KMS-11 (cell line): ENCODE measurements at regions not wholly inside any gene's neighbourhood (a gene's known extent, or its start where the extent isn't known, plus 50 kb on each side); places are given as distances from the start of the nearest gene placed in this dataset.

Source experiments
- H2AFZ ChIP-seq: fragments of 200-600 bp; sonication (generic); 2 replicates; pipeline ENCODE4 v1.6.1; 2016; ENCODE audit warnings: antibody characterized with exemption, mixed run types, low read depth
- H3K27ac ChIP-seq: fragments of 200-600 bp; sonication (generic); 2 replicates; pipeline ENCODE4 v1.6.1; 2016; ENCODE audit warnings: mild to moderate bottlenecking, mixed run types
- H3K27me3 ChIP-seq: fragments of 200-600 bp; sonication (generic); 2 replicates; pipeline ENCODE4 v1.6.1; 2017; ENCODE audit warnings: mild to moderate bottlenecking, low read depth, mixed run types, moderate library complexity; ENCODE audit not compliant: insufficient read depth
- H3K36me3 ChIP-seq: fragments of 200-600 bp; sonication (generic); 2 replicates; pipeline ENCODE4 v1.6.1; 2017; ENCODE audit warnings: mild to moderate bottlenecking, mixed run types; ENCODE audit not compliant: insufficient read depth
- H3K4me1 ChIP-seq: fragments of 200-600 bp; sonication (generic); 2 replicates; pipeline ENCODE4 v1.6.1; 2016; ENCODE audit warnings: mild to moderate bottlenecking, low read depth, mixed run types; ENCODE audit not compliant: poor library complexity, severe bottlenecking
- H3K4me2 ChIP-seq: fragments of 200-600 bp; sonication (generic); 2 replicates; pipeline ENCODE4 v1.7.0; 2016; ENCODE audit warnings: mild to moderate bottlenecking, mixed run types
- H3K4me3 ChIP-seq: fragments of 200-600 bp; sonication (generic); IDR thresholded peaks from 2 replicates; pipeline ENCODE4 v1.6.1; 2017; ENCODE audit warnings: low read depth, low read length, mixed read lengths; ENCODE audit not compliant: insufficient read depth
- H3K79me2 ChIP-seq: fragments of 200-600 bp; sonication (generic); 2 replicates; pipeline ENCODE4 v1.6.1; 2016; ENCODE audit warnings: low read depth, mixed run types; ENCODE audit not compliant: insufficient read depth
- H3K9ac ChIP-seq: fragments of 200-600 bp; sonication (generic); 2 replicates; pipeline ENCODE4 v1.6.1; 2016; ENCODE audit warnings: mild to moderate bottlenecking, mixed run types
- H4K20me1 ChIP-seq: fragments of 200-600 bp; sonication (generic); 2 replicates; pipeline ENCODE4 v1.6.1; 2016; ENCODE audit warnings: mild to moderate bottlenecking, mixed run types; ENCODE audit not compliant: insufficient read depth
- CTCF ChIP-seq: fragments of 200-600 bp; sonication (generic); conservative IDR thresholded peaks from 2 replicates; pipeline ENCODE4 v1.6.1; 2017; ENCODE audit warnings: low read depth, mild to moderate bottlenecking, antibody characterized with exemption, low read length, moderate library complexity, mixed read lengths

GRCh38 chr1:14511166-14511680 lies 87.3 kb upstream of the KAZN start:
- H3K27ac ChIP-seq: no peak overlapping the region
- 0 out of 2 replicates have a peak, but pooled peaks cover 3% of the 10 kb centered on the region for H3K27me3 ChIP-seq
- no peak overlapping the region for H3K9ac ChIP-seq
- no peak overlapping the region for H2AFZ ChIP-seq
- H3K4me1 ChIP-seq: no peaks in the 10 kb centered on the region
- TF ChIP-seq CTCF: no peak
- H4K20me1 ChIP-seq: no peaks in the 10 kb centered on the region
- H3K79me2 ChIP-seq: no peaks in the 10 kb centered on the region
- no peak overlapping the region for H3K4me2 ChIP-seq
- no peaks in the 10 kb centered on the region for H3K36me3 ChIP-seq
- H3K4me3 ChIP-seq: no peak overlapping the region

DNA sequence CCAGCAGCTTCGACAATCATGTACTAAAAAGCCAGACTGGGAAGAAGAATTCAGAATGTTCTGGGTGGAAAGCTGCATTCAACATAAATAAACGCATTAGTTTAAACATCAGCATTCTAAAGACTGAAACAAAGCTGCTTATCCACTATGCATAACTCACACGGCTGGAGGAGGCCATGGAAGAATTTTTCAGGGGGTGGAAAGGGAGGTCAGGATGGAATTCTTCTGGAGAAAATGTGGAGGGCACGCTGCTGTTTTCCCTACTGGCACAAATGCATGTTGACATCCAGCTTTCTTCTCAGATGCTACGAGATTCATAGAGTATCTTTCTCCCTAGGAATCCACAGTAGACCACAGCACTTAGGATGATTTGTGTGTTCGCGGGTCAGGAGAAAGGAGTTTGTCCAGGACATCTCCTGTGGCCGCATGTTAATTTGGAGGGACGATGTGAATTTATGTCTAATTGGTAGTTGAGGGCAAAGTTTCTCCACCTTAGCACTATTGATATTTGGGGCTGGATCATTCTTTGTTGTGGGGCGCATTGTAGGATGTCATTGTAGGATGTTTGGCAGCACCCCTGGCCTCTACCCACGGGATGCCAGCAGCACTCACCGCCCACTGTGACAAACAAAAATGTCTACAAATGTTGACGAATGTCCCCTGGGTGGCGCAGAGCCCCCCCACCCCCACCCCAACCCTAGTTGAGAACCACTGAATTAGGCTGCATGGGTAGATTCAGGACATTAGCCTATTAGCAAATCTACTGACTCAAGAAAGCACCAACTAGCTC lies 86.5 kb upstream of the KAZN start:
- no peaks in the 10 kb centered on the region for H4K20me1 ChIP-seq
- H3K4me3 ChIP-seq: no peak overlapping the region
- no peak overlapping the region for H3K4me2 ChIP-seq
- 0 out of 2 replicates have a peak, but pooled peaks cover 3% of the 10 kb centered on the region for H3K27me3 ChIP-seq
- H2AFZ ChIP-seq: no peak overlapping the region
- H3K27ac ChIP-seq: no peak overlapping the region
- H3K36me3 ChIP-seq: no peaks in the 10 kb centered on the region
- H3K9ac ChIP-seq: no peak overlapping the region
- no peak for TF ChIP-seq CTCF
- no peaks in the 10 kb centered on the region for H3K4me1 ChIP-seq
- H3K79me2 ChIP-seq: no peaks in the 10 kb centered on the region

- Histone ChIP-seq H3K9ac (no peak overlapping the region), H3K4me1 (no peaks in the 10 kb centered on the region), H2AFZ (no peak overlapping the region), H3K27ac (no peak overlapping the region), H3K36me3 (no peaks in the 10 kb centered on the region), H3K4me2 (no peak overlapping the region), H3K79me2 (no peaks in the 10 kb centered on the region), H3K4me3 (no peak overlapping the region), H4K20me1 (no peaks in the 10 kb centered on the region), H3K27me3 (0 out of 2 replicates have a peak, but pooled peaks cover 3% of the 10 kb centered on the region)
- TF ChIP-seq CTCF: no peak
These were observed 85.4 kb upstream of the KAZN start for GRCh38 chr1:14513111-14513510.

GRCh38 chr1:14514739-14515138 lies 83.7 kb upstream of the KAZN start:
- no peaks in the 10 kb centered on the region for H3K4me1 ChIP-seq
- no peak overlapping the region for H3K4me2 ChIP-seq
- no peak overlapping the region for H3K9ac ChIP-seq
- no peak overlapping the region for H3K4me3 ChIP-seq
- H3K27me3 ChIP-seq: 0 out of 2 replicates have a peak, but pooled peaks cover 3% of the 10 kb centered on the region
- H3K79me2 ChIP-seq: no peaks in the 10 kb centered on the region
- TF ChIP-seq CTCF: no peak
- no peak overlapping the region for H2AFZ ChIP-seq
- no peak overlapping the region for H3K27ac ChIP-seq
- H3K36me3 ChIP-seq: no peaks in the 10 kb centered on the region
- H4K20me1 ChIP-seq: no peaks in the 10 kb centered on the region
